Transverse colon (tissue), 4 donors: ENCODE measurements at regions not wholly inside any gene's neighbourhood (a gene's known extent, or its start where the extent isn't known, plus 50 kb on each side); places are given as distances from the start of the nearest gene placed in this dataset.

Source experiments
- DNase-seq: peaks from one replicate; pipeline ENCODE4 v3.0.0-alpha.2; 2019
- H3K27ac ChIP-seq, 4 donors: fragments of 200-600 bp; sonication (generic); 2 replicates each; pipeline ENCODE4 v1.5.1; 2016 to 2018; ENCODE audit warnings: inconsistent platforms in 4 of 4
- H3K27me3 ChIP-seq: fragments of 200-600 bp; sonication (generic); 2 replicates; pipeline ENCODE4 v1.5.1; 2017; ENCODE audit warnings: inconsistent platforms
- H3K36me3 ChIP-seq, 4 donors: fragments of 200-600 bp; sonication (generic); 2 replicates each; pipeline ENCODE4 v1.5.1; 2017 to 2019; ENCODE audit warnings: inconsistent platforms in 4 of 4
- H3K4me1 ChIP-seq, 4 donors: fragments of 200-600 bp; sonication (generic); 2 replicates each; pipeline ENCODE4 v1.5.1; 2017 to 2020; ENCODE audit warnings: inconsistent platforms in 4 of 4
- H3K4me3 ChIP-seq, 4 donors: fragments of 200-600 bp; sonication (generic); 1 replicate in 1 of 4; 2 replicates in 3 of 4; pipeline versions ENCODE4 v1.5.1 to v1.6.1; 2017 to 2019; ENCODE audit warnings: inconsistent platforms in 4 of 4
- H3K9me3 ChIP-seq, 2 donors: fragments of 200-600 bp; sonication (generic); 2 replicates each; pipeline ENCODE4 v1.5.1; 2017 to 2019; ENCODE audit warnings: inconsistent platforms in 2 of 2
- EP300 ChIP-seq: sonication (generic); formaldehyde crosslinking; IDR thresholded peaks from one replicate; pipeline ENCODE4 v1.6.1; 2017; ENCODE audit warnings: antibody characterized with exemption, low read depth
- POLR2A ChIP-seq: fragments of 450-650 bp; IDR thresholded peaks from one replicate; pipeline ENCODE4 v1.6.1; 2016; ENCODE audit warnings: antibody characterized with exemption, mild to moderate bottlenecking, moderate library complexity
- POLR2AphosphoS5 ChIP-seq, 3 donors: sonication (generic); formaldehyde crosslinking; IDR thresholded peaks; one replicate each; pipeline ENCODE4 v1.6.1; 2016; ENCODE audit warnings: antibody characterized with exemption in 3 of 3
- WGBS, 2 donors: methylation state at CpG; one replicate each; pipeline ENCODE4 v1.1.5; 2018; ENCODE audit warnings: low coverage in 1 of 2; 5-methylcytosine and 5-hydroxymethylcytosine counted together
- in situ Hi-C, 4 donors: fragments of 200-750 bp; cut with MboI; loops; one replicate each; pipeline versions ENCODE4 v1.15.0 to v1.15.1; 2017; ENCODE audit warnings: low sequenced_read_pairs in 3 of 4, low pct_ligation_motif_present in 1 of 4, low pct_unique_long_range_greater_than_20kb in 1 of 4
- intact Hi-C: fragments of 100-400 bp; cut with DNase I; formaldehyde crosslinking; loops from one replicate; pipeline ENCODE4 v1.15.1; 2023; ENCODE audit warnings: low total_unique reads
- TF ChIP-seq, protein P1 (sequence below), 5 experiments: fragments of 200-600 bp in 3 of 5; fragments of 450-650 bp in 2 of 5; sonication (generic) in 3 of 5; IDR thresholded peaks; 1 replicate in 2 of 5; 2 replicates in 3 of 5; pipeline ENCODE4 v1.5.1; 2016 to 2017; ENCODE audit warnings: antibody characterized with exemption in 5 of 5, inconsistent platforms in 3 of 5, mild to moderate bottlenecking in 2 of 5, moderate library complexity in 1 of 5

DNA sequence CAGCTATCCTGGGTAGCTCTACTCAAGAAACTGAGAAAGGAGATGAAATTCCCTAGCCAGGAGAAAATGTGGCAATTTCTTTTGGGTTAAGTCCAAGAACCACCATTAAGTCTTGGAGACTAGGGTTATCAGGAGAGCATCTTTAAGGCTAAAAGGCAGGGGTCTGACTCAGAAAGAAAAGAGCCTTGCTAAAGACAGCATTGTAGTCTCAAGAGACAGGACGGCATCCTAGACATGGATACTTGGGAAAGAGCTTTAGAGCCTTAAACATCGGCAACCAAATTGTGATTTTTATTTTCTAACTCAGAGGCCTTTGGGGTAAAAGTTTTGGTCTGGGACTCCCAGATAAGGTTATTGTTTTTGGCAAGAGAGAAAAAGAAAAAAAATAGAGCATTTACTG is 83.1 kb downstream of the FAS start:
- H3K27ac ChIP-seq = peak overlapping the region in 1 of 4 donors; percentile 19
- WGBS, 2 donors = 86 to 92% methylated on average over 2 of the region's 2 CpGs

DNA sequence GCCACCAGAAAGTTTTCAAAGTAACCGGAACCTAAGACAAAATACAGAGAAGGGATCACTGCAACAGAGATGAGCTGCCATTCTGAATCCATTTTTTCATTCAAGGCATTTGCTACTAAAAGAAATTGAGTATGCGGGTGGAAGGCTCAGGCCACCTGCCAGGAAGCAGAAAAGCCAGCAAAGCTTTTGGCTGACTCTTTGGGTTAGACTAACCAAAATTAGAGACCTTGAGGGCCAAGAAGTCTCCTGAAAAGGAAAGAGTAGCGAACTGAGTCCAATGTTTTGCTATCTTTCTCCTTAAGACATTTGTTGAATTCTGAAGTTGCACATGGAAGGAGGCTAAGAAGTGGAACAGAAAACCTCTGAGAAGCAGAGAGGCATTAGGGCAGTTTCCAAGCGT is 79.0 kb downstream of the FAS start:
- H3K9me3 ChIP-seq = no peaks in the 10 kb centered on the region
- no peak overlapping the region for H3K4me3 ChIP-seq
- 68 to 90% methylated on average over 4 of the region's 4 CpGs for WGBS, 2 donors
- TF ChIP-seq POLR2AphosphoS5 (IDR thresholded peaks at IDR 0.05) (no peak), POLR2A (no peak), EP300 (no peak)
- TF ChIP-seq, protein P1, sequence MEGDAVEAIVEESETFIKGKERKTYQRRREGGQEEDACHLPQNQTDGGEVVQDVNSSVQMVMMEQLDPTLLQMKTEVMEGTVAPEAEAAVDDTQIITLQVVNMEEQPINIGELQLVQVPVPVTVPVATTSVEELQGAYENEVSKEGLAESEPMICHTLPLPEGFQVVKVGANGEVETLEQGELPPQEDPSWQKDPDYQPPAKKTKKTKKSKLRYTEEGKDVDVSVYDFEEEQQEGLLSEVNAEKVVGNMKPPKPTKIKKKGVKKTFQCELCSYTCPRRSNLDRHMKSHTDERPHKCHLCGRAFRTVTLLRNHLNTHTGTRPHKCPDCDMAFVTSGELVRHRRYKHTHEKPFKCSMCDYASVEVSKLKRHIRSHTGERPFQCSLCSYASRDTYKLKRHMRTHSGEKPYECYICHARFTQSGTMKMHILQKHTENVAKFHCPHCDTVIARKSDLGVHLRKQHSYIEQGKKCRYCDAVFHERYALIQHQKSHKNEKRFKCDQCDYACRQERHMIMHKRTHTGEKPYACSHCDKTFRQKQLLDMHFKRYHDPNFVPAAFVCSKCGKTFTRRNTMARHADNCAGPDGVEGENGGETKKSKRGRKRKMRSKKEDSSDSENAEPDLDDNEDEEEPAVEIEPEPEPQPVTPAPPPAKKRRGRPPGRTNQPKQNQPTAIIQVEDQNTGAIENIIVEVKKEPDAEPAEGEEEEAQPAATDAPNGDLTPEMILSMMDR (IDR thresholded peaks at IDR 0.05) = no peak
- DNase-seq = no peak
- H3K36me3 ChIP-seq = no peaks in the 10 kb centered on the region
- no peaks in the 10 kb centered on the region for H3K4me1 ChIP-seq
- H3K27me3 ChIP-seq = no peaks in the 10 kb centered on the region
- intact Hi-C loops = no loop called here
- in situ Hi-C loops = no loop called here
- H3K27ac ChIP-seq = peak overlapping the region in 1 of 4 donors; percentile 20

More for the DNA sequence above, 83.1 kb downstream of the FAS start:
- no peak overlapping the region for H3K4me3 ChIP-seq
- no peaks in the 10 kb centered on the region for H3K36me3 ChIP-seq
- DNase-seq = no peak
- intact Hi-C loops (no loop called here), in situ Hi-C loops (no loop called here)
- H3K4me1 ChIP-seq = no peaks in the 10 kb centered on the region
- TF ChIP-seq POLR2A (no peak), EP300 (no peak), POLR2AphosphoS5 (IDR thresholded peaks at IDR 0.05) (no peak)
- TF ChIP-seq, protein P1 (IDR thresholded peaks at IDR 0.05) = no peak
- H3K9me3 ChIP-seq = no peaks in the 10 kb centered on the region
- H3K27me3 ChIP-seq = no peaks in the 10 kb centered on the region
